ENCODE measurements at regions not wholly inside any gene's neighbourhood (a gene's known extent, or its start where the extent isn't known, plus 50 kb on each side); places are given as distances from the start of the nearest gene placed in this dataset.

DNA sequence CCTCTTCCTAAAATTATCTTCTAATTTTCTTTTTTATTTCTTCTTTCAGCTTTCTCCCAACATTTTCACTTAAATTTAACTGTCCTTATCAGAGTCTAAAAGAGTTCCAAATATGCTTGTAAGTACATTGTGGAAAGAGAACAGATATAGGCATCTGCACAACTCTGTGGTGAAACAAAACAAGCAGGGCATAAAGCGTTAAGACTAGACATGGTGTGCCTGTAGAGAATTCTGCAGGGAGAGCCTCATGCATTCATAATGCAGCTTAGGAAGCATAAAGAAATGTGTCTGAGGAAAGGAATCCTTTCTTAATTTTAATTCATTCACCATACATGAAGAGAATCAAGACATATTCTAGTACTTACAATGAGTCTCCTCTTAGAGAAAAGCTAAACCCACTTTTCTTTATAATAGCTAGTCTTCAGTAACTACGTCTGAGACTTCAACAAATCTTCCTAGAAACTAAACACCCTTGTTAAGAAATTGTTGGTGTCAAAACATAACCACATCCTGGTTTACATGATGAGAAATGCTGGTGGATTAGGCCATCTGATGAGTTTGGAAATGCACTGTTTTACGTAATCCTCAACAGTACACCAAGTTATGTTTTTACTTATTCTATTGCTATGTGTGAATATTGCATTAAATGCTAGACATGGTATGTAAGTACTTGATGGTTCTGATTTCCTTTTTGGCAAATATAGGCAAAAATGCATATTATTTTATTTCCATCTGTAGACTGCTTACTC, 307.8 kb upstream of the GIMD1 start:
- no peaks in the 10 kb centered on the region for H4K20me1 ChIP-seq (ENCODE audit: low read depth)
- no peak overlapping the region for H3K9ac ChIP-seq
- no peak overlapping the region for H3K27ac ChIP-seq
- no peak for DNase-seq (ENCODE audit: low spot score)
- TF ChIP-seq CTCF (IDR thresholded peaks at IDR 0.05): no peak
- no peak for TF ChIP-seq EZH2phosphoT487 (IDR thresholded peaks at IDR 0.05)
- no peak for TF ChIP-seq EZH2 (IDR thresholded peaks at IDR 0.05)
- no peak overlapping the region for H3K4me3 ChIP-seq
- H3K27ac Mint-ChIP-seq: no peak overlapping the region
- no peaks in the 10 kb centered on the region for H3K4me1 ChIP-seq
- H3K36me3 Mint-ChIP-seq: no peaks in the 10 kb centered on the region
- H3F3A ChIP-seq (ENCODE audit: low read depth): no peaks in the 10 kb centered on the region
- no peaks in the 10 kb centered on the region for H3K79me2 ChIP-seq (ENCODE audit: low read depth)
- no peak overlapping the region for H2AFZ ChIP-seq (replicated peaks)
- no peak overlapping the region for H3K4me3 Mint-ChIP-seq
- H3K4me1 Mint-ChIP-seq: peaks cover 3% of the 10 kb centered on the region
- H3K27me3 ChIP-seq: no peaks in the 10 kb centered on the region
- peaks cover 8% of the 10 kb centered on the region for H3K9me3 Mint-ChIP-seq
- no peaks in the 10 kb centered on the region for H3K27me3 Mint-ChIP-seq (ENCODE audit: insufficient read depth, low read depth)
- no peaks in the 10 kb centered on the region for H3K36me3 ChIP-seq
- no peaks in the 10 kb centered on the region for H3K9me3 ChIP-seq (ENCODE audit: low read depth)
- H3K4me2 ChIP-seq: no peak overlapping the region

DNA sequence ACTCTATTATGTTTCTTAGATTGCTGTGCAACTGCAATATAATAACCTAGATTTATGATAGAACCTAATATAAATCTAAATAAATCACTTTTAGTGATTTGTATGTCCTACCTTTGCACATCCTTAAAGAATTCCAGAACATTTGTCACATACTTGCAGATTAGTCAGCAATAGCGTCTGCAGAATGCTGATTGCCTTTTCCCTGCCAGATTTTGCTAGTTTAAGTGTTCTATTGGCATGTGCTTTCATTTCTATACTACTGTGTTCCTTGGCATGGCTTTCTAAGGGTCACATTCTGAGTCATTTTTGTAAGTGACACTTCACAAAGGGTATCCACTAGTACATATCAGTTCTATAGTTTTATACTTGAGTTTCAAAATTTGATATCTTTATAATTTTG, 303.1 kb upstream of the GIMD1 start:
- Mint-ChIP-seq H3K27ac (no peak overlapping the region), H3K36me3 (no peaks in the 10 kb centered on the region), H3K9me3 (peaks cover 8% of the 10 kb centered on the region), H3K4me3 (no peak overlapping the region), H3K27me3 (ENCODE audit: insufficient read depth, low read depth) (no peaks in the 10 kb centered on the region), H3K4me1 (no peaks in the 10 kb centered on the region)
- no peaks in the 10 kb centered on the region for H3K27me3 ChIP-seq
- no peak overlapping the region for H3K27ac ChIP-seq
- no peak overlapping the region for H3K4me3 ChIP-seq
- H4K20me1 ChIP-seq (ENCODE audit: low read depth): no peaks in the 10 kb centered on the region
- H2AFZ ChIP-seq (replicated peaks): no peak overlapping the region
- no peak for DNase-seq (ENCODE audit: low spot score)
- H3K79me2 ChIP-seq (ENCODE audit: low read depth): no peaks in the 10 kb centered on the region
- H3F3A ChIP-seq (ENCODE audit: low read depth): no peaks in the 10 kb centered on the region
- no peak for TF ChIP-seq EZH2 (IDR thresholded peaks at IDR 0.05)
- TF ChIP-seq CTCF (IDR thresholded peaks at IDR 0.05): no peak
- TF ChIP-seq EZH2phosphoT487 (IDR thresholded peaks at IDR 0.05): no peak
- no peaks in the 10 kb centered on the region for H3K9me3 ChIP-seq (ENCODE audit: low read depth)
- no peaks in the 10 kb centered on the region for H3K4me1 ChIP-seq
- no peaks in the 10 kb centered on the region for H3K36me3 ChIP-seq
- no peak overlapping the region for H3K4me2 ChIP-seq
- no peak overlapping the region for H3K9ac ChIP-seq

DNA sequence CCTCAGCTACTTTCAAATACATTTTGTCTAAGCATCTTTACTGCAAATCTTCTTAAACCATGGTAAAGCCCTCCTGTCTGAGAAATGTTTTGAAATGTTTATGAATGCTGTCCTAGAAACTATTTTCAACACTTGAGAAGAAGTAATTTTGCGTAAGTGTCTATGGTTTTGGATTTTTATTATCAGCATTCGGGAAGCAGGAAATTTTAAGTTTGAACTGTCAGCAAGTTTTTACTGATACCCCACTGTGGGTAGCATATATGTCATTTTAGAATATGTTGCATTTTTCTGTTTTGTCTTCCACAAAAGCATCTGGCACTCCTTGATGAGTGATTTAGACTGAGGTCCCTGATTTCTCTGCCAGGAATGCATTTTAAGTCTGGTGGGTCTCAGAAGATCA, 302.4 kb upstream of the GIMD1 start:
- Histone ChIP-seq H3K27ac (no peak overlapping the region), H3K79me2 (ENCODE audit: low read depth) (no peaks in the 10 kb centered on the region), H2AFZ (replicated peaks) (no peak overlapping the region), H3K9me3 (ENCODE audit: low read depth) (no peaks in the 10 kb centered on the region), H3K4me2 (no peak overlapping the region), H3K36me3 (no peaks in the 10 kb centered on the region), H3K4me1 (no peaks in the 10 kb centered on the region), H3F3A (ENCODE audit: low read depth) (no peaks in the 10 kb centered on the region), H3K9ac (no peak overlapping the region), H3K4me3 (no peak overlapping the region), H4K20me1 (ENCODE audit: low read depth) (no peaks in the 10 kb centered on the region), H3K27me3 (no peaks in the 10 kb centered on the region)
- Mint-ChIP-seq H3K4me3 (no peak overlapping the region), H3K27me3 (ENCODE audit: insufficient read depth, low read depth) (no peaks in the 10 kb centered on the region), H3K9me3 (peaks cover 8% of the 10 kb centered on the region), H3K4me1 (no peaks in the 10 kb centered on the region), H3K36me3 (no peaks in the 10 kb centered on the region), H3K27ac (no peak overlapping the region)
- DNase-seq (ENCODE audit: low spot score): no peak
- TF ChIP-seq EZH2phosphoT487 (IDR thresholded peaks at IDR 0.05) (no peak), CTCF (IDR thresholded peaks at IDR 0.05) (no peak), EZH2 (IDR thresholded peaks at IDR 0.05) (no peak)

Data from neural progenitor cell (in vitro differentiated cells).